MM.1S (cell line): ENCODE measurements at regions not wholly inside any gene's neighbourhood (a gene's known extent, or its start where the extent isn't known, plus 50 kb on each side); places are given as distances from the start of the nearest gene placed in this dataset.

ENCODE experiments used
- DNase-seq: peaks from one replicate; pipeline ENCODE4 v3.0.0-alpha.2; 2015
- H2AFZ ChIP-seq: fragments of 300-600 bp; sonication (generic); 2 replicates; pipeline ENCODE4 v1.6.0; 2016; ENCODE audit warnings: antibody characterized with exemption, low read length
- H3F3A ChIP-seq: fragments of 300-600 bp; sonication (generic); 2 replicates; pipeline ENCODE4 v1.6.1; 2016; ENCODE audit warnings: mild to moderate bottlenecking, antibody characterized with exemption, low read length, moderate library complexity, mixed read lengths; ENCODE audit not compliant: insufficient read depth
- H3K27ac ChIP-seq: fragments of 300-600 bp; sonication (generic); 2 replicates; pipeline ENCODE4 v1.5.1; 2016; ENCODE audit warnings: mild to moderate bottlenecking, low read length
- H3K27me3 ChIP-seq: fragments of 300-600 bp; sonication (generic); replicated peaks from 2 replicates; pipeline ENCODE4 v1.6.0; 2016; ENCODE audit warnings: low read length; ENCODE audit not compliant: insufficient read depth
- H3K36me3 ChIP-seq: fragments of 300-600 bp; sonication (generic); replicated peaks from 2 replicates; pipeline ENCODE4 v1.6.1; 2016; ENCODE audit warnings: mild to moderate bottlenecking, low read length, mixed read lengths; ENCODE audit not compliant: insufficient read depth
- H3K4me1 ChIP-seq: fragments of 300-600 bp; sonication (generic); 2 replicates; pipeline ENCODE4 v1.6.1; 2016; ENCODE audit warnings: low read length, mixed read lengths
- H3K4me2 ChIP-seq: fragments of 300-600 bp; sonication (generic); 2 replicates; pipeline ENCODE4 v1.6.0; 2016; ENCODE audit warnings: low read depth, low read length
- H3K4me3 ChIP-seq: fragments of 300-600 bp; sonication (generic); 2 replicates; pipeline ENCODE4 v1.5.1; 2016; ENCODE audit warnings: low read length, mixed read lengths
- H3K79me2 ChIP-seq: fragments of 300-600 bp; sonication (generic); 2 replicates; pipeline ENCODE4 v1.6.1; 2016; ENCODE audit warnings: mixed run types, low read length, mixed read lengths
- H3K9ac ChIP-seq: fragments of 300-600 bp; sonication (generic); 2 replicates; pipeline ENCODE4 v1.6.1; 2016; ENCODE audit warnings: low read length, mixed read lengths
- H3K9me2 ChIP-seq: fragments of 300-600 bp; sonication (generic); replicated peaks from 2 replicates; pipeline ENCODE4 v1.6.1; 2016; ENCODE audit warnings: mild to moderate bottlenecking, low read length, mixed read lengths; ENCODE audit not compliant: insufficient read depth
- H3K9me3 ChIP-seq: fragments of 300-600 bp; sonication (generic); replicated peaks from 2 replicates; pipeline ENCODE4 v1.6.1; 2016; ENCODE audit warnings: mild to moderate bottlenecking, low read length, mixed read lengths; ENCODE audit not compliant: insufficient read depth
- H4K20me1 ChIP-seq: fragments of 300-600 bp; sonication (generic); 2 replicates; pipeline ENCODE4 v1.6.1; 2016; ENCODE audit warnings: mild to moderate bottlenecking, low read length, moderate library complexity, mixed read lengths; ENCODE audit not compliant: insufficient read depth
- EZH2 ChIP-seq: fragments of 300-600 bp; sonication (generic); optimal IDR thresholded peaks from 2 replicates; pipeline ENCODE3; 2017; ENCODE audit warnings: low read depth, mild to moderate bottlenecking, antibody characterized with exemption, low read length, mixed read lengths
- EZH2phosphoT487 ChIP-seq: fragments of 300-600 bp; sonication (generic); IDR thresholded peaks from 2 replicates; pipeline ENCODE4 v1.6.1; 2018; ENCODE audit warnings: antibody characterized with exemption, low read length
- TF ChIP-seq, protein P1 (sequence below): fragments of 300-600 bp; sonication (generic); IDR thresholded peaks from 2 replicates; pipeline ENCODE4 v1.5.1; 2016; ENCODE audit warnings: antibody characterized with exemption, low read length, mixed read lengths

DNA sequence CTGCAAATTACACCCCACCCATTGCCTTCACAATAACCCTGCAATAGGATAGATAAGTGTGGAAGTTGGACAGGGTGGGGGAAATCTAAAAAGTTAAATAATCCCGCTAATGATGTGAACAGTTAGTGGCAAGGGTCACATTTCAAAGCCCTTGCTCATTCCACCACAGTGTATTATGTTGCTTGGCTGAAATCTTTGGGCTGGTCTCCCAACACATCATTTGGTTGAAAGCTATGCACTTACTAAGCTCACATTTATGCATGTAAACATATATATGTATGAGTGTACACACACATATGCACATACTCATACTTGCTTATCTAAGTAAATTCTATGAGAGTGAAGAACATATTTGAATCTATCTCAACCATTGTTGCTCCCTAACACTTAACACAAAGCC, 197.8 kb downstream of the RDH14 start:
- Histone ChIP-seq H3K4me1 (peaks cover 6% of the 10 kb centered on the region), H3K9me3 (no peaks in the 10 kb centered on the region), H4K20me1 (no peaks in the 10 kb centered on the region), H3K9ac (no peak overlapping the region), H3K4me2 (no peak overlapping the region), H3K4me3 (no peak overlapping the region), H3K27me3 (no peaks in the 10 kb centered on the region), H3K79me2 (no peaks in the 10 kb centered on the region), H2AFZ (no peak overlapping the region), H3K27ac (no peak overlapping the region), H3K9me2 (no peaks in the 10 kb centered on the region), H3F3A (no peaks in the 10 kb centered on the region), H3K36me3 (no peaks in the 10 kb centered on the region)
- no peak for DNase-seq
- TF ChIP-seq, protein P1, sequence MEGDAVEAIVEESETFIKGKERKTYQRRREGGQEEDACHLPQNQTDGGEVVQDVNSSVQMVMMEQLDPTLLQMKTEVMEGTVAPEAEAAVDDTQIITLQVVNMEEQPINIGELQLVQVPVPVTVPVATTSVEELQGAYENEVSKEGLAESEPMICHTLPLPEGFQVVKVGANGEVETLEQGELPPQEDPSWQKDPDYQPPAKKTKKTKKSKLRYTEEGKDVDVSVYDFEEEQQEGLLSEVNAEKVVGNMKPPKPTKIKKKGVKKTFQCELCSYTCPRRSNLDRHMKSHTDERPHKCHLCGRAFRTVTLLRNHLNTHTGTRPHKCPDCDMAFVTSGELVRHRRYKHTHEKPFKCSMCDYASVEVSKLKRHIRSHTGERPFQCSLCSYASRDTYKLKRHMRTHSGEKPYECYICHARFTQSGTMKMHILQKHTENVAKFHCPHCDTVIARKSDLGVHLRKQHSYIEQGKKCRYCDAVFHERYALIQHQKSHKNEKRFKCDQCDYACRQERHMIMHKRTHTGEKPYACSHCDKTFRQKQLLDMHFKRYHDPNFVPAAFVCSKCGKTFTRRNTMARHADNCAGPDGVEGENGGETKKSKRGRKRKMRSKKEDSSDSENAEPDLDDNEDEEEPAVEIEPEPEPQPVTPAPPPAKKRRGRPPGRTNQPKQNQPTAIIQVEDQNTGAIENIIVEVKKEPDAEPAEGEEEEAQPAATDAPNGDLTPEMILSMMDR: no peak
- TF ChIP-seq EZH2 (no peak), EZH2phosphoT487 (no peak)

- H3K9me3 ChIP-seq: no peaks in the 10 kb centered on the region
- H3K27ac ChIP-seq: no peak overlapping the region
- no peak overlapping the region for H3K4me2 ChIP-seq
- H3K4me1 ChIP-seq: no peaks in the 10 kb centered on the region
- no peak for DNase-seq
- H3K36me3 ChIP-seq: no peaks in the 10 kb centered on the region
- H3K9me2 ChIP-seq: no peaks in the 10 kb centered on the region
- no peaks in the 10 kb centered on the region for H4K20me1 ChIP-seq
- H3K27me3 ChIP-seq: no peaks in the 10 kb centered on the region
- H3F3A ChIP-seq: no peaks in the 10 kb centered on the region
- H3K79me2 ChIP-seq: no peaks in the 10 kb centered on the region
- TF ChIP-seq, protein P1: no peak
- no peak for TF ChIP-seq EZH2phosphoT487
- no peak for TF ChIP-seq EZH2
- no peak overlapping the region for H3K4me3 ChIP-seq
- H2AFZ ChIP-seq: no peak overlapping the region
- H3K9ac ChIP-seq: no peak overlapping the region
These were observed 202.9 kb downstream of the RDH14 start for GRCh38 chr2:18357537-18357936.

DNA sequence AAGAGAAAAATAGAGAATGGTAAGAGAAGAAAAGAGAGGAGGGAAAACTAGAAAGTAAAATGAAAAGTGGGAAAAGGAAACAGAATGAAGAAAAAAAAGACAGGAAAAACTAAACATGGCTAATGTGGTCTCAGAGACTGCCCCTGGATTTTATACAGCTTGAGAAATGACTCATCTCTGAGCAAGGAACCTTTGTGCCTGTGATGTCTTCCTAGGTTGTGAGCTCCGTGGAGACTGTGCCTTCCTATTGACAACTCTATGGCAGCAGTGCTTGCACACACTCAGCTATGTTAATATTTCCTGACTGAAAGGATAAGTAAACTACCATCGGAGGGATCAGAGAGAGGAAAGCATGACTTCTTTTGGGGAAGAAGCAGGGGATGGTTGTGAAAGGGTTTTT, 203.8 kb downstream of the RDH14 start:
- no peak overlapping the region for H3K27ac ChIP-seq
- H3K9ac ChIP-seq: no peak overlapping the region
- no peak overlapping the region for H3K4me3 ChIP-seq
- no peaks in the 10 kb centered on the region for H3K9me2 ChIP-seq
- no peak for DNase-seq
- H3K36me3 ChIP-seq: no peaks in the 10 kb centered on the region
- H2AFZ ChIP-seq: no peak overlapping the region
- H4K20me1 ChIP-seq: no peaks in the 10 kb centered on the region
- no peaks in the 10 kb centered on the region for H3K27me3 ChIP-seq
- H3K4me1 ChIP-seq: no peaks in the 10 kb centered on the region
- H3K9me3 ChIP-seq: no peaks in the 10 kb centered on the region
- TF ChIP-seq, protein P1: no peak
- TF ChIP-seq EZH2 (no peak), EZH2phosphoT487 (no peak)
- H3K79me2 ChIP-seq: no peaks in the 10 kb centered on the region
- no peak overlapping the region for H3K4me2 ChIP-seq
- no peaks in the 10 kb centered on the region for H3F3A ChIP-seq
